ENCODE measurements at regions not wholly inside any gene's neighbourhood (a gene's known extent, or its start where the extent isn't known, plus 50 kb on each side); places are given as distances from the start of the nearest gene placed in this dataset.

DNA sequence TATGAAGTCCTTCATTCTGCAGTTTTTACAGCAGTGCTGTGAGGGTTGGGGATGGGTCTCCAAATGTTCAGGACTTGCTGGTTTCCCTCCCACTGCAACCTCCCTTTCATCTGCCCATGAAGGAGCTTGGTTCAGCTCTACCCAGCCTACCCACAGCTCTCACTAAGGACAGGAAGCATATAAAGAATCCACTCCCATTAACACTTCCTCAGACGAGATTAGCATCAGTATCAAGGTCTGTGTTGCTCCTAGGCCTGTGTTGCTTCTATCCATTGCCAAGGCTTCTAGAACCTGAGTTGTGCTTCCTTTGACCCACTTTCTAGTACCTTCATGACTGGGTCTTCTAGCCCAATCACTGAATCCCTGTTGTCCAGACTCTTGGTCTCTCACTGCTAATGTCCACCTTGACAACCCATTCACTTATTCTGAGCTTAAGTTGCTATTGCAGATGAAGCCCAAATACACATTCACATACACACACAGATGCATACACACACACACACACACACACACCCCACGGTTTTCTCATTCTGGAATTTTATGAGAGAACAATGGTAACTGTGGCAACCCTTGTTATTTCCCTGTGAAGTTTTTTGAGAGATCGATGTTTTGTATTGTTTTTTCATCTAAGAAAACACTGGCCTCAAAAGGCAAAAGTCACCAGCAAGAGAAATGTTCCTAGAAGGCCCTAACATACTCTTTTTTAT, 248.1 kb downstream of the MTERF1 start:
- intact Hi-C loops (cut with micrococcal nuclease): loop anchor here (10.0 kb wide), 1 partner anchor 548 kb away; no protein-coding TSS in a partner anchor
- Histone ChIP-seq H3K4me1 (peaks cover 36% of the 10 kb centered on the region), H3K27me3 (ENCODE audit: low read depth) (no peaks in the 10 kb centered on the region), H3K4me3 (no peak overlapping the region), H3K9me3 (replicated peaks) (no peaks in the 10 kb centered on the region), H3K36me3 (no peaks in the 10 kb centered on the region), H3K27ac (replicated peaks) (no peak overlapping the region)
- no peak for DNase-seq
- TF ChIP-seq, protein P1, sequence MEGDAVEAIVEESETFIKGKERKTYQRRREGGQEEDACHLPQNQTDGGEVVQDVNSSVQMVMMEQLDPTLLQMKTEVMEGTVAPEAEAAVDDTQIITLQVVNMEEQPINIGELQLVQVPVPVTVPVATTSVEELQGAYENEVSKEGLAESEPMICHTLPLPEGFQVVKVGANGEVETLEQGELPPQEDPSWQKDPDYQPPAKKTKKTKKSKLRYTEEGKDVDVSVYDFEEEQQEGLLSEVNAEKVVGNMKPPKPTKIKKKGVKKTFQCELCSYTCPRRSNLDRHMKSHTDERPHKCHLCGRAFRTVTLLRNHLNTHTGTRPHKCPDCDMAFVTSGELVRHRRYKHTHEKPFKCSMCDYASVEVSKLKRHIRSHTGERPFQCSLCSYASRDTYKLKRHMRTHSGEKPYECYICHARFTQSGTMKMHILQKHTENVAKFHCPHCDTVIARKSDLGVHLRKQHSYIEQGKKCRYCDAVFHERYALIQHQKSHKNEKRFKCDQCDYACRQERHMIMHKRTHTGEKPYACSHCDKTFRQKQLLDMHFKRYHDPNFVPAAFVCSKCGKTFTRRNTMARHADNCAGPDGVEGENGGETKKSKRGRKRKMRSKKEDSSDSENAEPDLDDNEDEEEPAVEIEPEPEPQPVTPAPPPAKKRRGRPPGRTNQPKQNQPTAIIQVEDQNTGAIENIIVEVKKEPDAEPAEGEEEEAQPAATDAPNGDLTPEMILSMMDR (IDR thresholded peaks at IDR 0.05; ENCODE audit: borderline replicate concordance): no peak

- Histone ChIP-seq H3K27ac (replicated peaks) (no peak overlapping the region), H3K9me3 (replicated peaks) (no peaks in the 10 kb centered on the region), H3K36me3 (no peaks in the 10 kb centered on the region), H3K4me3 (no peak overlapping the region), H3K27me3 (ENCODE audit: low read depth) (no peaks in the 10 kb centered on the region), H3K4me1 (peaks cover 33% of the 10 kb centered on the region)
- DNase-seq: no peak
- TF ChIP-seq, protein P1 (IDR thresholded peaks at IDR 0.05; ENCODE audit: borderline replicate concordance): no peak
- intact Hi-C loops (cut with micrococcal nuclease): loop anchor here (10.0 kb wide), 1 partner anchor 548 kb away; no protein-coding TSS in a partner anchor
Measured at GRCh38 chr7:91633013-91633441, 247.5 kb downstream of the MTERF1 start.

- no peak overlapping the region for H3K27ac ChIP-seq (replicated peaks)
- no peaks in the 10 kb centered on the region for H3K9me3 ChIP-seq (replicated peaks)
- no peak for DNase-seq
- intact Hi-C loops (cut with micrococcal nuclease): loop anchor here (5.0 to 10.0 kb wide), 2 partner anchors 347 to 550 kb away; no protein-coding TSS in a partner anchor
- no peaks in the 10 kb centered on the region for H3K36me3 ChIP-seq
- no peaks in the 10 kb centered on the region for H3K27me3 ChIP-seq (ENCODE audit: low read depth)
- no peak overlapping the region for H3K4me3 ChIP-seq
- peaks cover 18% of the 10 kb centered on the region for H3K4me1 ChIP-seq
- TF ChIP-seq, protein P1 (IDR thresholded peaks at IDR 0.05; ENCODE audit: borderline replicate concordance): no peak
Measured at GRCh38 chr7:91634485-91635177, 245.9 kb downstream of the MTERF1 start.

DNA sequence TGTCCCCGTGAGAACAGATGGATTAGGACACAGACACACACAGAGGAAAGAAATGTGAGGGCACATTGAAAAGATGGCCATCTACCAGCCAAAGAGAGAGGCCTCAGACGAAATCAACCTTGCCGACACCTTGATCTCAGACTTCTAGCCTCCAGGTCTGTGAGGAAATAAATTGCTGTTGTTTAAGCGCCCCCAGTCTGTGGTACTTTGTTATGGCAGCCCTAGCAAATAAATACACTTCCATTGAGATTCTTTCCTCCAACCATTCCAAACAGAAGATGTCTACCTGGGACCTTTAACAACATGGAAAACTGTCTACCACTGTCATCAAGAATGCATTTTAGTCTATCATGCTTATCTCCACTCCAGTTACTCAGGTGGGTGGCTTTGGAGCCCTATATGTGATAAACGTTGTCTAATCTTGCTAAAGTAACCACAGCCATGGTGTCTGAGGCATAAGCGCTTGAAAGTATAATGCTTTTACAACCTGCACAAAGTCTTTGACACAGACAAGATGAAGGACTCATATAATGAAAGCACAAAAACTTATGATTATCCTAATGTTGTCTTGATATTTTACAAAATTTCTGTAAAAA, 244.3 kb downstream of the MTERF1 start:
- no peaks in the 10 kb centered on the region for H3K36me3 ChIP-seq
- no peaks in the 10 kb centered on the region for H3K9me3 ChIP-seq (replicated peaks)
- no peak for DNase-seq
- peaks cover 18% of the 10 kb centered on the region for H3K4me1 ChIP-seq
- no peaks in the 10 kb centered on the region for H3K27me3 ChIP-seq (ENCODE audit: low read depth)
- intact Hi-C loops (cut with micrococcal nuclease): loop anchor here (5.0 to 10.0 kb wide), 2 partner anchors 349 to 551 kb away; no protein-coding TSS in a partner anchor
- no peak overlapping the region for H3K4me3 ChIP-seq
- no peak overlapping the region for H3K27ac ChIP-seq (replicated peaks)
- TF ChIP-seq, protein P1 (IDR thresholded peaks at IDR 0.05; ENCODE audit: borderline replicate concordance): peak; percentile 70

DNA sequence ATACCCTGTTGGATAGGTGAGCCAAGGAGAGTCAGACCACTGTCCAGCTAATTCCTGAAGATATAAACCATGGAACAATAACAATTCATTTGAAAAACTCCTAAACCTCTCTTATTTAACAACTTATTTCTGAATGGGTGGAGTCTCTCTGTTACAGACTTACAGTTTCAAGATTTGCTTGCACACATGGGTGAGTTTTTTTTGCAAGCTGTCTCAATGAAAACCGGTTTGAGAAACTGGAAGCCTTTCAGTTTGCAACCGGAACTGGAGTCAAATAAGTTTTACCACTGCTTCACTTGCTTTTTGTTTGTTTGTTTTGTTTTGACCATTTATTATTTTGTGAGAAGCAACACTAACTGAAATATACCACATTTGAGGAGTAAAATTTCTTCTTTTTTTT, 243.8 kb downstream of the MTERF1 start:
- no peak for DNase-seq
- H3K36me3 ChIP-seq: no peaks in the 10 kb centered on the region
- no peak overlapping the region for H3K4me3 ChIP-seq
- H3K27ac ChIP-seq (replicated peaks): no peak overlapping the region
- TF ChIP-seq, protein P1 (IDR thresholded peaks at IDR 0.05; ENCODE audit: borderline replicate concordance): no peak
- H3K27me3 ChIP-seq (ENCODE audit: low read depth): no peaks in the 10 kb centered on the region
- intact Hi-C loops (cut with micrococcal nuclease): loop anchor here (5.0 to 10.0 kb wide), 2 partner anchors 349 to 552 kb away; no protein-coding TSS in a partner anchor
- peaks cover 18% of the 10 kb centered on the region for H3K4me1 ChIP-seq
- H3K9me3 ChIP-seq (replicated peaks): no peaks in the 10 kb centered on the region
